H9 (cell line): ENCODE measurements at regions not wholly inside any gene's neighbourhood (a gene's known extent, or its start where the extent isn't known, plus 50 kb on each side); places are given as distances from the start of the nearest gene placed in this dataset.

Experiments used
- DNase-seq: peaks from one replicate; pipeline ENCODE4 v3.0.0-alpha.2; 2017
- H2AFZ ChIP-seq: one replicate; pipeline ENCODE4 v1.6.1; 2013; ENCODE audit warnings: mild to moderate bottlenecking, low read length, control low read depth, moderate library complexity
- H2AK5ac ChIP-seq: 2 replicates; pipeline ENCODE4 v1.6.1; 2013; ENCODE audit warnings: low read length, control low read depth, mixed read lengths; ENCODE audit not compliant: insufficient read length
- H2BK120ac ChIP-seq: one replicate; pipeline ENCODE4 v1.6.1; 2013; ENCODE audit warnings: low read depth, mild to moderate bottlenecking, low read length, control low read depth, inconsistent platforms; ENCODE audit not compliant: poor library complexity, severe bottlenecking
- H2BK12ac ChIP-seq: 2 replicates; pipeline ENCODE4 v1.6.1; 2013; ENCODE audit warnings: low read length, control low read depth, mixed read lengths, low read depth; ENCODE audit not compliant: insufficient read length
- H2BK15ac ChIP-seq: 2 replicates; pipeline ENCODE4 v1.6.1; 2013; ENCODE audit warnings: low read depth, low read length, control low read depth
- H2BK20ac ChIP-seq: one replicate; pipeline ENCODE4 v1.6.1; 2013; ENCODE audit warnings: low read depth, mild to moderate bottlenecking, low read length, control low read depth, inconsistent platforms; ENCODE audit not compliant: poor library complexity, severe bottlenecking
- H2BK5ac ChIP-seq: 2 replicates; pipeline ENCODE4 v1.6.1; 2013; ENCODE audit warnings: low read length, control low read depth, mixed read lengths; ENCODE audit not compliant: insufficient read length
- H3K14ac ChIP-seq: 2 replicates; pipeline ENCODE4 v1.6.1; 2013; ENCODE audit warnings: low read length, control low read depth; ENCODE audit not compliant: insufficient read depth
- H3K18ac ChIP-seq: 2 replicates; pipeline ENCODE4 v1.6.1; 2013; ENCODE audit warnings: low read depth, mild to moderate bottlenecking, mixed read lengths, low read length, control low read depth; ENCODE audit not compliant: insufficient read length
- H3K23ac ChIP-seq: 2 replicates; pipeline ENCODE4 v1.6.1; 2013; ENCODE audit warnings: low read length, control low read depth, mixed read lengths, low read depth; ENCODE audit not compliant: insufficient read length
- H3K23me2 ChIP-seq: 2 replicates; pipeline ENCODE4 v1.6.1; 2013; ENCODE audit warnings: low read depth, mild to moderate bottlenecking, mixed read lengths, low read length, control low read depth; ENCODE audit not compliant: insufficient read length, poor library complexity, severe bottlenecking
- H3K27ac ChIP-seq: 2 replicates; pipeline ENCODE4 v1.5.1; 2013; ENCODE audit warnings: low read length, control low read depth, mixed read lengths, low read depth; ENCODE audit not compliant: insufficient read length
- H3K27me3 ChIP-seq: 2 replicates; pipeline ENCODE4 v1.6.1; 2013; ENCODE audit warnings: low read length, control low read depth, inconsistent platforms; ENCODE audit not compliant: insufficient read depth
- H3K4ac ChIP-seq: 2 replicates; pipeline ENCODE4 v1.6.1; 2013; ENCODE audit warnings: low read depth, mild to moderate bottlenecking, control low read depth, inconsistent platforms, low read length, moderate library complexity
- H3K4me1 ChIP-seq: 2 replicates; pipeline ENCODE4 v1.6.1; 2013; ENCODE audit warnings: low read length, control low read depth, inconsistent platforms; ENCODE audit not compliant: insufficient read depth
- H3K4me2 ChIP-seq: 2 replicates; pipeline ENCODE4 v1.6.1; 2013; ENCODE audit warnings: low read length, control low read depth, mixed read lengths; ENCODE audit not compliant: insufficient read length, insufficient read depth
- H3K56ac ChIP-seq: 2 replicates; pipeline ENCODE4 v1.6.1; 2013; ENCODE audit warnings: low read depth, mild to moderate bottlenecking, mixed read lengths, low read length, control low read depth; ENCODE audit not compliant: insufficient read length
- H3K79me1 ChIP-seq: 2 replicates; pipeline ENCODE4 v1.6.1; 2013; ENCODE audit warnings: low read depth, mild to moderate bottlenecking, moderate library complexity, low read length, control low read depth, inconsistent platforms; ENCODE audit not compliant: insufficient read depth, poor library complexity, severe bottlenecking
- H3K79me2 ChIP-seq: 2 replicates; pipeline ENCODE4 v1.6.1; 2013; ENCODE audit warnings: low read length, control low read depth, inconsistent platforms; ENCODE audit not compliant: insufficient read depth
- H3K9ac ChIP-seq: 2 replicates; pipeline ENCODE4 v1.6.1; 2013; ENCODE audit warnings: low read length, control low read depth, mixed read lengths; ENCODE audit not compliant: insufficient read length; ENCODE audit errors: extremely low read depth
- H3K9me3 ChIP-seq: one replicate; pipeline ENCODE4 v1.6.1; 2013; ENCODE audit warnings: low read depth, low read length, inconsistent platforms; ENCODE audit not compliant: control insufficient read depth
- H3T11ph ChIP-seq: one replicate; pipeline ENCODE4 v1.6.1; 2013; ENCODE audit warnings: mild to moderate bottlenecking, low read length, control low read depth, inconsistent platforms
- H4K20me1 ChIP-seq: one replicate; pipeline ENCODE4 v1.6.1; 2013; ENCODE audit not compliant: control insufficient read depth, insufficient read length, insufficient read depth
- H4K5ac ChIP-seq: 2 replicates; pipeline ENCODE4 v1.6.1; 2013; ENCODE audit warnings: low read depth, mild to moderate bottlenecking, mixed read lengths, low read length, control low read depth; ENCODE audit not compliant: insufficient read length
- H4K8ac ChIP-seq: replicated peaks from 2 replicates; pipeline ENCODE4 v1.6.1; 2013; ENCODE audit warnings: low read length, control low read depth, mixed read lengths, low read depth; ENCODE audit not compliant: insufficient read length
- H4K91ac ChIP-seq: 2 replicates; pipeline ENCODE4 v1.6.1; 2013; ENCODE audit warnings: low read depth, mild to moderate bottlenecking, moderate library complexity, mixed read lengths, low read length, control low read depth; ENCODE audit not compliant: insufficient read length
- H3K27ac Mint-ChIP-seq, 3 experiments: 2 replicates in 2 of 3; 3 replicates in 1 of 3; pipeline ENCODE4 v1.8.0; 2020 to 2021; ENCODE audit warnings: mixed read lengths in 3 of 3, mild to moderate bottlenecking in 1 of 3, moderate library complexity in 1 of 3
- H3K27me3 Mint-ChIP-seq: 2 replicates; pipeline ENCODE4 v1.8.0; 2021; ENCODE audit warnings: low read depth, mild to moderate bottlenecking, moderate library complexity, mixed read lengths
- H3K36me3 Mint-ChIP-seq, 3 experiments: 2 replicates in 2 of 3; 3 replicates in 1 of 3; pipeline ENCODE4 v1.8.0; 2020 to 2021; ENCODE audit warnings: low read depth in 3 of 3, mixed read lengths in 3 of 3; ENCODE audit not compliant: insufficient read depth in 1 of 3
- H3K4me1 Mint-ChIP-seq, 2 experiments: 2 replicates each; pipeline ENCODE4 v1.8.0; 2020; ENCODE audit warnings: mixed read lengths in 2 of 2
- H3K4me3 Mint-ChIP-seq, 2 experiments: 2 replicates in 1 of 2; 3 replicates in 1 of 2; pipeline ENCODE4 v1.8.0; 2020 to 2021; ENCODE audit warnings: mild to moderate bottlenecking in 2 of 2, mixed read lengths in 2 of 2, moderate library complexity in 1 of 2
- H3K9me3 Mint-ChIP-seq, 2 experiments: 2 replicates in 1 of 2; 3 replicates in 1 of 2; pipeline ENCODE4 v1.8.0; 2020; ENCODE audit warnings: mild to moderate bottlenecking in 2 of 2, mixed read lengths in 2 of 2, moderate library complexity in 1 of 2
- CTCF ChIP-seq: fragments of 200-600 bp; sonication (generic); conservative IDR thresholded peaks from 3 replicates; pipeline ENCODE4 v1.8.0; 2021; ENCODE audit warnings: antibody characterized with exemption, mild to moderate bottlenecking
- WGBS: extraction: QIAGEN DNeasy Blood & Tissue Kit; methylation state at CpG from one replicate; pipeline ENCODE4 v1.1.7; 2013; ENCODE audit warnings: missing lambda C conversion rate, low lambda C conversion rate, mixed read lengths; ENCODE audit not compliant: insufficient read length; ENCODE audit errors: extremely low coverage; 5-methylcytosine and 5-hydroxymethylcytosine counted together

- H3K27me3 Mint-ChIP-seq, result no peaks in the 10 kb centered on the region
- Histone ChIP-seq H3K4ac (no peak overlapping the region), H4K20me1 (no peaks in the 10 kb centered on the region), H3K27ac (no peak overlapping the region), H2BK5ac (no peak overlapping the region), H3K4me2 (no peak overlapping the region), H3T11ph (no peak overlapping the region), H3K9me3 (no peaks in the 10 kb centered on the region), H3K56ac (no peak overlapping the region), H2BK120ac (no peak overlapping the region), H3K23ac (no peak overlapping the region), H3K18ac (no peak overlapping the region), H3K14ac (no peak overlapping the region), H3K27me3 (no peaks in the 10 kb centered on the region), H2AFZ (no peak overlapping the region), H3K9ac (no peak overlapping the region), H3K79me1 (no peaks in the 10 kb centered on the region), H3K4me1 (no peaks in the 10 kb centered on the region), H4K91ac (no peak overlapping the region), H2BK15ac (no peak overlapping the region), H3K79me2 (no peaks in the 10 kb centered on the region), H2AK5ac (no peak overlapping the region), H3K23me2 (no peaks in the 10 kb centered on the region), H4K8ac (no peak overlapping the region), H2BK12ac (no peak overlapping the region), H2BK20ac (no peak overlapping the region), H4K5ac (no peak overlapping the region)
- no peak overlapping the region for H3K4me3 Mint-ChIP-seq
- TF ChIP-seq CTCF, result no peak
- peaks cover 2 to 4% of the 10 kb centered on the region in 2 experiments; a peak in 2 of 5 replicates for H3K9me3 Mint-ChIP-seq
- no CpG with 5 or more reads among the region's 1 CpG for WGBS
- H3K4me1 Mint-ChIP-seq, result peaks cover 11 to 13% of the 10 kb centered on the region in 2 experiments
- DNase-seq, result no peak
- H3K27ac Mint-ChIP-seq, result no peak overlapping the region
- peaks cover 0 to 4% (median 0%) of the 10 kb centered on the region in 3 experiments; a peak in 1 of 7 replicates for H3K36me3 Mint-ChIP-seq
Measured at GRCh38 chr2:207372483-207372882, 157.3 kb upstream of the CREB1 start.
